ENCODE measurements at regions not wholly inside any gene's neighbourhood (a gene's known extent, or its start where the extent isn't known, plus 50 kb on each side); places are given as distances from the start of the nearest gene placed in this dataset.
A peak's percentile ranks its signal among the peaks of the same experiment; 100 is the strongest.

DNA sequence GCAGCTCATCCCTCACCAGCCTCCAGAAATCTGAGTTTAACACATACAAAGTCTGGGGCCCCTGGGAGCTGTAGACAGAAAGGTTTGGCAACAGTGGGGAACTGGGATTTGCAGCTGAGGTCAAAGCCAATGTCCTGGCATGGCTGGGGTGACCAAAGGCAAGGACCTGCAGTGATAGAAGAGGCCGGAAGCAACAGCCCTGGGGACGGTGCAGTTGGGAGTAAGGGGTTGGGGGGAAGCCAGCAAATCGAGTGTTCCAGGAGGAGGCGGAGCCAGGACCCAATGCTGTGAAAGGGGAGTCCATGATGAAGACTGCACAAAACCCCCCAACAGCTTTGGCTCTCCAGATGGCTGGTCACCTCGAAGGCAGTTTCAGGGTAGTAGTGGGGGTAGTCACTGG, 74.1 kb upstream of the SPATA12 start:
- DNase-seq (ENCODE audit: low spot score), result no peak
- no peak overlapping the region for H3K4me3 ChIP-seq
- no peak overlapping the region for H3K27ac ChIP-seq
- TF ChIP-seq, protein P1, sequence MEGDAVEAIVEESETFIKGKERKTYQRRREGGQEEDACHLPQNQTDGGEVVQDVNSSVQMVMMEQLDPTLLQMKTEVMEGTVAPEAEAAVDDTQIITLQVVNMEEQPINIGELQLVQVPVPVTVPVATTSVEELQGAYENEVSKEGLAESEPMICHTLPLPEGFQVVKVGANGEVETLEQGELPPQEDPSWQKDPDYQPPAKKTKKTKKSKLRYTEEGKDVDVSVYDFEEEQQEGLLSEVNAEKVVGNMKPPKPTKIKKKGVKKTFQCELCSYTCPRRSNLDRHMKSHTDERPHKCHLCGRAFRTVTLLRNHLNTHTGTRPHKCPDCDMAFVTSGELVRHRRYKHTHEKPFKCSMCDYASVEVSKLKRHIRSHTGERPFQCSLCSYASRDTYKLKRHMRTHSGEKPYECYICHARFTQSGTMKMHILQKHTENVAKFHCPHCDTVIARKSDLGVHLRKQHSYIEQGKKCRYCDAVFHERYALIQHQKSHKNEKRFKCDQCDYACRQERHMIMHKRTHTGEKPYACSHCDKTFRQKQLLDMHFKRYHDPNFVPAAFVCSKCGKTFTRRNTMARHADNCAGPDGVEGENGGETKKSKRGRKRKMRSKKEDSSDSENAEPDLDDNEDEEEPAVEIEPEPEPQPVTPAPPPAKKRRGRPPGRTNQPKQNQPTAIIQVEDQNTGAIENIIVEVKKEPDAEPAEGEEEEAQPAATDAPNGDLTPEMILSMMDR (IDR thresholded peaks at IDR 0.05), result no peak

DNA sequence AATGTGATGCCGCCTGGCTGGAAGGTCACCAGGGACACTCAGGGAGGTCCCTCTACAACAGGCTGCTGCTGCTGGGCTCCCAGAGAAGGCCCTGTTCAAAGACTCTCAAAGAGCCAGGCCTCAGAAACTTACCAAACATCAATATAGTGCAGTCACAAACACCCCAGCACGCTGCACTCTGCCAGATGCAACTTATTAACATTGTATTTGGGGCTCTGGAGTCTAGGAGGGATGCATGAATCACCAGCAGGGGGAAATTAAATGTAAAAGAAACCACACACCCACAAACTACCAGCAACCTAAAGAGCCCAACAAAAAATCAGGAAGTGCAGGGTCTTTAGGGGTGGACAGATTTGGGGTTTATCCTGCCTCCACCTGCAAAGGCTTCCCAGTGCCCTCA, 74.6 kb upstream of the SPATA12 start:
- Histone ChIP-seq H3K4me3 (no peak overlapping the region), H3K27ac (no peak overlapping the region)
- DNase-seq (ENCODE audit: low spot score), result no peak
- TF ChIP-seq, protein P1 (IDR thresholded peaks at IDR 0.05), result no peak

DNA sequence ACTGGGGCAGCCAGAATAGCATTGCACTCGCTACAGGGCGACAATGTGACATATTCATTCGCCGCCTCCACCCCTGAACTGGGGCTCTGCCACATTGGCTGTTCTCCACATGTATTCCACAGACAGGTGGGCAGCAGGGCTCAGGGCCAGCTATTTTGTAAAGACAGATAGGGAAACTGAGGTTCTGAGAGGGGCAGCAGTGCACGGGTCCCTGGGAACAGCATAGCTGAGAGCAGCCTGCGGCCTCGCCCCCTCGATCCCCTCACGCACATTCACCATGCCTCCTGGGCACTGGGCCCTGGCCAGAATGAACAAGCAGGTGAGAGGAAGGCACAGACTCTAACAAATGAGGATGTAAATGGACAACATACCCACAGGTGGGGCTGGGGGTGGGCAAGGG, 75.0 kb upstream of the SPATA12 start:
- DNase-seq (ENCODE audit: low spot score), result no peak
- TF ChIP-seq, protein P1 (IDR thresholded peaks at IDR 0.05), result no peak
- Histone ChIP-seq H3K4me3 (no peak overlapping the region), H3K27ac (peak overlapping the region in 1 of 2 donors; percentile 14)

DNA sequence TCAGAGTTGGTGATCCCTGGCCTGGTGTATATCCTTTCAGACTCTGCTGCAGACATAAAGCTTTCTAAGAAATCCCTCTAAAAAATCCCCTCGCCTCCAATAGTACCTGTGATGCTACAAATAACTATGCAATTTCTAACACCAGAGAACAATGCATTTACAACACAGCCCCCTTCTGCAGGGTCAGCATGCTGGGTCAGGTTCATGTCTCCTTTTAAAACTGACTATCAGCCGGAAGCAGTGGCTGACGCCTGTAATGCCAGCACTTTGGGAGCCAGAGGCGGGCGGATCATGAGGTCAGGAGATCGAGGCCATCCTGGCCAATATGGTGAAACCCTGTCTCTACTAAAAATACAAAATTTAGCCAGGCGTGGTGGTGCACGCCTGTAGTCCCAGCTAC, 77.0 kb upstream of the SPATA12 start:
- Histone ChIP-seq H3K4me3 (no peak overlapping the region), H3K27ac (no peak overlapping the region)
- DNase-seq (ENCODE audit: low spot score), result no peak
- TF ChIP-seq, protein P1 (IDR thresholded peaks at IDR 0.05), result no peak

DNA sequence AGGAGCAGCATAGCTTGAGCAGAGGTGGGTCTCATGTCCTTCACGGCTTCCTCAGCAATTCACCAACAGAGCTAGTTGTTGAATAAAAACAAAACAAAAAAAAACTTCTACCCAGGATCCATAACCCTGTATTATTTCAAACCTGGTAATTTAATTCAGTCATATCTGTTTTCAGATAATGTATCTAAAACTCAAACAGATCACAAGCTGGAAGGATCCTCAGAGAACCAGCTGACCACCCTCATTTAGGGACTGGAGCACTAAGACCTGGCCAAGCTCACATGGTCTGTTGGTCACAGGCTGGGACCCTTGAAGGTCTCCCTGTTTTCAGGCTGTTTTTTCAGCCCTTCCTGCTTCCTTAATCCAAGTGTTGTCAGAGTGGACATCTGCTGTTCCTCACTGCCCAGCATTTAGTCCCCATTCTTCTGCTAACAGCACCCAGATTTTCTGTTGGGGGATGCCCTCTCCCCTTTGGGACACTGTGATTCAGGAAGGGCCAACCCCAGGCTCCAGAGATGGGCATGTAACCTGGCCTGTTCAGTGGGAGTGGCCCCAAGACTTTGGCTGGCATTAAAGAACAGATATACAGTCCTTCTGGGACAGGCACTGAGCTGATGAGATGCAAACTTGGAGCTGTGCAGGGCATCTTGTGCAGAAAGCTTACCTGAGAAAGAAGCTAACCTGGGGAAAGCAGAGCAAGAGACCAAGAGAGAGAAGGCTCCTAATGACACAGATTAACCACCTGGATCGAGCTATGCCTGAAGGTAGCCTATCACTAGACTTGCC, 78.8 kb upstream of the SPATA12 start:
- Histone ChIP-seq H3K4me3 (no peak overlapping the region), H3K27ac (peak overlapping the region in 1 of 2 donors; percentile 58)
- no peak for DNase-seq (ENCODE audit: low spot score)
- TF ChIP-seq, protein P1 (IDR thresholded peaks at IDR 0.05), result no peak

DNA sequence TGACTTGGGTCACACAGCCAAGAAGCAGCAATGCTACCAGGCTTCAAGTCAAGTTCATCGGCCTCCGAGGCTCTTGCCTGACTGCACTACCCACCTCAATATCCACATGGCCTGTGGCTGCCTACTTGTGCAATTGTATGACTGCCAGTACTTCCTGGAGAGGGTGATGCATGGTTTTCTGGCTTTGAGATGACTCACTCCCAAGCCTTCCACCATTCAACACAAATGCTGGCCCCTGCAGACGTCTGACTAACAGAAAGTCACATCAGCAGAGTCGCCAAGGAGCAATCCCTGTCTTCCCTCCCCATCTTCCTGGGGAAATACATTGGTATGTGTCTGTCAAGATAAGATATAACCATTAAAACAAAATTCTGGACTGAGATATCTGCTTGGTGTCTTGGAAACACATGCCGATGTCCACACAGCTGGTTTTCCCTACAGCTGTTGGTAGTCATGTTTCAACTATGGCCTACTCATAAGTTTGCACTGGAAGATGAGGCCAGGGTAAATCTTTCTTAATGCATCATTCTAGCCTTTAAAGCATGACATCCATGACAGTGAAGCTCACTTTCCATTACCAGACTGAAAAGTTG, 79.6 kb upstream of the SPATA12 start:
- H3K27ac ChIP-seq, result peak overlapping the region in 1 of 2 donors; percentile 58
- TF ChIP-seq, protein P1 (IDR thresholded peaks at IDR 0.05), result no peak
- H3K4me3 ChIP-seq, result no peak overlapping the region
- DNase-seq (ENCODE audit: low spot score), result peak; percentile 83

- H3K27ac ChIP-seq, result peak overlapping the region in 1 of 2 donors; percentile 58
- DNase-seq (ENCODE audit: low spot score), result no peak
- TF ChIP-seq, protein P1 (IDR thresholded peaks at IDR 0.05), result no peak
Observed at GRCh38 chr3:56980243-56980642, 80.2 kb upstream of the SPATA12 start.

More at GRCh38 chr3:56980243-56980642, 80.2 kb upstream of the SPATA12 start:
- H3K4me3 ChIP-seq, result no peak overlapping the region
